Stimulated activated CD4-positive, alpha-beta T cell treated with anti-CD3 and anti-CD28 coated beads, TNF-alpha, amount 100 ng/mL, for 24 hours (primary cell): ENCODE measurements at regions not wholly inside any gene's neighbourhood (a gene's known extent, or its start where the extent isn't known, plus 50 kb on each side); places are given as distances from the start of the nearest gene placed in this dataset.

ENCODE experiments used
- DNase-seq, 3 experiments: peaks; one replicate each; pipeline ENCODE4 v3.0.0-alpha.2; 2020; ENCODE audit warnings: low read depth in 3 of 3

- DNase-seq = no peak
These were observed 73.4 kb downstream of the NTMT2 start for GRCh38 chr1:170219163-170219562.

- DNase-seq = no peak
These were observed 75.3 kb downstream of the NTMT2 start for GRCh38 chr1:170221031-170221430.

GRCh38 chr1:170221495-170221894 is 75.7 kb downstream of the NTMT2 start:
- no peak for DNase-seq

- no peak for DNase-seq
These were observed 78.7 kb downstream of the NTMT2 start for GRCh38 chr1:170224469-170224868.

- no peak for DNase-seq
These were observed 80.2 kb downstream of the NTMT2 start for GRCh38 chr1:170225781-170226530.

- DNase-seq = no peak
These were observed 81.0 kb downstream of the NTMT2 start for GRCh38 chr1:170226767-170227166.

- no peak for DNase-seq
These were observed 84.6 kb downstream of the NTMT2 start for GRCh38 chr1:170230323-170230722.

GRCh38 chr1:170231662-170232061 is 85.9 kb downstream of the NTMT2 start:
- no peak for DNase-seq

GRCh38 chr1:170238704-170239391 is 93.1 kb downstream of the NTMT2 start:
- DNase-seq = no peak

GRCh38 chr1:170239445-170239844 is 93.7 kb downstream of the NTMT2 start:
- no peak for DNase-seq

GRCh38 chr1:170240409-170240808 is 94.7 kb downstream of the NTMT2 start:
- no peak for DNase-seq

GRCh38 chr1:170241266-170241851 is 95.6 kb downstream of the NTMT2 start:
- DNase-seq = no peak

- no peak for DNase-seq
These were observed 102.2 kb downstream of the NTMT2 start for GRCh38 chr1:170247751-170248521.

GRCh38 chr1:170250531-170251276 is 104.9 kb downstream of the NTMT2 start:
- no peak for DNase-seq

- no peak for DNase-seq
These were observed 107.3 kb downstream of the NTMT2 start for GRCh38 chr1:170252851-170253579.

GRCh38 chr1:170254371-170254770 is 108.6 kb downstream of the NTMT2 start:
- no peak for DNase-seq

GRCh38 chr1:170261669-170262068 is 115.9 kb downstream of the NTMT2 start:
- DNase-seq = no peak

GRCh38 chr1:170262276-170262939 is 116.6 kb downstream of the NTMT2 start:
- no peak for DNase-seq

- no peak for DNase-seq
These were observed 119.5 kb downstream of the NTMT2 start for GRCh38 chr1:170265234-170265633.

GRCh38 chr1:170267317-170267716 is 121.6 kb downstream of the NTMT2 start:
- no peak for DNase-seq
